HUDEP-2 (cell line): ENCODE measurements at regions not wholly inside any gene's neighbourhood (a gene's known extent, or its start where the extent isn't known, plus 50 kb on each side); places are given as distances from the start of the nearest gene placed in this dataset.
A peak's percentile ranks its signal among the peaks of the same experiment; 100 is the strongest.

Experiments used
- DNase-seq, 76 experiments: peaks; one replicate each; lab custom pipeline; 2025; ENCODE audit not compliant: unreplicated experiment in 76 of 76; lab: John Stamatoyannopoulos, UW

- no peak for DNase-seq
Observed at GRCh38 chr12:93042283-93042682, 113.2 kb upstream of the EEA1 start.

DNA sequence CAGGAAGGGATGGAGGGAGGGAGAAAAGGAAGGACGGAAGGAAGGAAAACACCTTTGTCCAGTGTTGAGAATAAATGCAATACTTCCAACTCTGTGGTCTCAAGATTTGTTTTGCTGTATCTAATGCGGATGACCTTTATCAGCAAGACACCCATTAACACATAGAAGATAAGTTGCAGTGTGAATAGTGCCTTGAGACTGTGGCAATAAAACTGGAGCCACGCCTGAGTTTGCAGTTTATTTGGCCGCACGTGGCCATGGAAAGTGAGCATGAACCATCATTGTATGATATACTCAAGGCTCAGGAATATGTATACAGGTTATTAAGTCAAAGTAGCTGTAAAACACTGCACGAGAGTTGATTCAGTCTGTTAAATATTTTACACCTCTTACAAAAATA is 113.6 kb upstream of the EEA1 start:
- no peak for DNase-seq

DNA sequence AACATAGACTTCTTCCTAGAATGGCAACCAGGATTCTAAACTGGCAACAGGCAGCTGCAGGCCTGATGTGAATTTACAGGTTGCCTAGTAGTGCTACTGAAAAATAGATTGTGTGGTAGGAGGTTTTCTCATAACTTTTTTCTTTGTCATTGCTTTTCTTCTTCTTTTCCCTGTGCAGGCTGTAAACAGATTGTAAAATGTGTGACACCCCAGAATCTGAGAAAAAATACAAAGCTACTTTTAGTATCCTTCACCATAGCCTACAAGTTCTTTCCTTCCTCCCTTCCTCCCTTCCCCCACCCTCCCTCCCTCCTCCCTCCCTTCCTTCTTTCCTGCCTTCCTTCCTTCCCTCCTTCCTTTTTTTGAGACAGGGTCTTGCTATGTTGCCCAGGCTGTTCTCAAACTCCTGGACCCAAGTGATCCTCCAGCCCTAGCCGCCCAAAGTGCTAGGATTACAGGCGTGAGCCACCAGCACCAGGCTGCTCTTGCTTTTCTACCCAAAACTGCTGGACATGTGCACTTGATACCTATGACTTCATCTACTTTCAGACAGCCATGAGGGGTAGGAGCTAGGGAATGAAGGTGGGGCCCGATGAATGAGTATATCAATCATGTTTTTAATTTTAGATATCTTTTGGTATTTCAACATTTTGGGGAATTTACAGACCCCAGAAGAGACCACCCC is 114.2 kb upstream of the EEA1 start:
- DNase-seq = no peak

GRCh38 chr12:93043877-93044209 is 114.7 kb upstream of the EEA1 start:
- no peak for DNase-seq

DNA sequence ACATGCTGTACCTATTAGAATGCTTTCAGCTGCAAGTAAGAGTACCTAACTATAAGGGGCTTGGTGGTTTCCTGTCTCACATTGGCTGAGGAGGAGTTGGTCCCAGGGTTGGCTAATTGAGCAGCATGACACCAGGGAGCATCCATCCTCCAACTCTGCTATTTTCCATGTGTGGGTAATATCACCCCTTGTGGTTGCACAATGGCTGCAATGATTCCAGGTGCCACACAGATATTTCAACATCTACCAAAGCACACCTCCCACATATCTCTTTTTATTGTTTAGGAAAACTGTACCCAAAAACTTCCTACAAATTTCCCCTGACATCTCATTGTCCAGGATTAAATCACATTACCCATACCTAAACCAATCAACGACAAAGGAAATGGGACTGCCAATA is 118.0 kb upstream of the EEA1 start:
- no peak for DNase-seq

- DNase-seq = no peak
Observed at GRCh38 chr12:93048656-93049055, 119.6 kb upstream of the EEA1 start.

DNA sequence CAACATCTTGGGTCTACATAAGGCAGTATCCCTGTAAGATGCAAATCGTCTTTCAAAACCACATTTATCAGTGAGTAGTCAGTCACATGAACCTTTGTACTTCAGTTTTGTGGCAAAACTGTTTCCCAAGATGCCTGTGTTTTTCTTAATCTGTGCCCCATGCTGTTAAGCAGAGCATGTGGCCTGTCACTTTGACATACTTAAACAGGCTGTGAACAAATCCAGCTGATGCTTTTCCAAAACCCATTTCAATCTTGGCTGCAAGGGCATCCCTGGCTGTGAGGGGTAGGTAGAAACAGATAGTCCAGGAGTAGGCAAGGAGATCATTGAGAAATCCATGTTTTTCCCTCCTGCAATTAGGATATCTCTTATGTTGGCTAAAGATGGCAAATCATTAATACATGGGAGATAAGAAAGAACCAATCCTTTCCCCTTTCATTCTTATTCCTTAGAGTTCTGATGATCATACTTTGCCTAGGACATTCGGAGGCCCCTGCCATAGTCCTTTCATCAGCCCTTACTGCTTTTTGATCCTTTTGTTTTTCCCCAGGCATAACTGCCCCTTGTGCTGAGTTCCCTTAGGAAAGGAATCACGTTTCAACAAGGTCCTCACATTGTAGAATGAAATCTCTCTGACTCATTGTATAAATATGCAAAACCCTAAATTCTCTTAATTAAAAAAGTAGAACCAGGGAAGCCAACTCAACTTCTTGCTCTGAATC is 121.1 kb upstream of the EEA1 start:
- no peak for DNase-seq

- no peak for DNase-seq
Observed at GRCh38 chr12:93050748-93051081, 121.6 kb upstream of the EEA1 start.

GRCh38 chr12:93054021-93054420 is 124.9 kb upstream of the EEA1 start:
- no peak for DNase-seq

- DNase-seq = no peak
Observed at GRCh38 chr12:93055221-93055620, 126.1 kb upstream of the EEA1 start.

DNA sequence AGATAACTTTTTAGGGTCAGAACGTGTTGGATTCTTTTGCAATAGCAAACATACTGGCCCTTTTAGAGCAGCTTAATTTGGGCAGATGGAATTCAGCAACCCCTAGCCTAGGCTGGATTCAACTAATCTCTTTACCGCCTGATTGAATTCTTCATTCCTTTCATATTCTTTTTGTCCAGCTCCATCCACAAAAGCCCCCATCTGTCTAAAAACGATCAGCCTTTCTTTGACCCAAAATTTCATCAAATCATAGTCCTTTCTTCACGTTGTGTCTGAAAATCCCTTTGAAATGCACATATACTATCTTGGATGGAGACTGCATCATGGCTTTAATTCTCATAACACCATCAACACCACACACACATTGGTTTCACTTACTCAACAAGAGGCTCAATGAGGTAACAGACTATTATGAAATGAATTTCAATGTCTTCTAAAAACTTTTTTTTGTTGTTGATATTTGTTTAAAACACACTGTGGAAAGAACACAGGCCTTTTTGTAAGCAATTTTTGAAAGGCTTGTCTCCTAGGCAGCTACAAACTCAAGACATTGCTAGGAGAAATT is 128.0 kb upstream of the EEA1 start:
- DNase-seq = no peak

DNA sequence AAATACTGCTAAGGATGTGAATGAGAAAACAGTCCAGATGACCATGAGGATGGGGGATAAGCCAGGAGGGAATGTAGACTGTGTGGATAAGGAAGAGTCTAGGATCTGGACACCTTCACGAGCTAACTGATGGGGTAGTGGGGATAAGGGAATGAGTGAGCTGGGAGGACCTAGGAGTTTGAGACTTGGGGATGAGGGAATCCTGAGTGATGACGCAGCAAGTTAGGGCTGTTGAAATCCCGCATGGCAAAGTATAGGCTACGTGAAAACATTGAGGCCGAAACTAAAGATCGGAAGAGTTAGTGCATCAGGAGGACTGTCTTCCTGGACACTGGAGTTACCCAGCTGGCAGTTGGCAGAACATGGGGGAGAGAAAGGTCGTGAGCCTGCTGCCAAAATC is 129.2 kb upstream of the EEA1 start:
- DNase-seq = no peak

DNA sequence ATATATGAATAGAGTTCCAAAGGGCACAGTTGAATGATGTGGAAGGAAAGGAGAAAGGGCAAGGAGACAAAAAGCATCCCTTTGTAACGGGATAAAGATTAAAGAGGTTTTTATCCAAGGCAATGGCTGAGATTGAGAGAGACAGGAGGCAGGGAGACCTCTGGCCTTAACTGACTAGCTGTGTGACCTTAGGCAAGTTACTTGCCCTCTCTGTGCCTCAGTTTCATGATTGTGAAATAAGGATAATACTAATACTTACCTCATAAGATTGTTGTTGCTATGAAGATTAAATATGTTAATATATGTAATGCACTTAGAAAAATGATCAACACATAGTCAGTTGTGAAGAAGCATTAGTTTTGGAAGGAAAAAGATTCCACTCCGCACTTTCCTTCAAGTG is 130.2 kb upstream of the EEA1 start:
- no peak for DNase-seq

DNA sequence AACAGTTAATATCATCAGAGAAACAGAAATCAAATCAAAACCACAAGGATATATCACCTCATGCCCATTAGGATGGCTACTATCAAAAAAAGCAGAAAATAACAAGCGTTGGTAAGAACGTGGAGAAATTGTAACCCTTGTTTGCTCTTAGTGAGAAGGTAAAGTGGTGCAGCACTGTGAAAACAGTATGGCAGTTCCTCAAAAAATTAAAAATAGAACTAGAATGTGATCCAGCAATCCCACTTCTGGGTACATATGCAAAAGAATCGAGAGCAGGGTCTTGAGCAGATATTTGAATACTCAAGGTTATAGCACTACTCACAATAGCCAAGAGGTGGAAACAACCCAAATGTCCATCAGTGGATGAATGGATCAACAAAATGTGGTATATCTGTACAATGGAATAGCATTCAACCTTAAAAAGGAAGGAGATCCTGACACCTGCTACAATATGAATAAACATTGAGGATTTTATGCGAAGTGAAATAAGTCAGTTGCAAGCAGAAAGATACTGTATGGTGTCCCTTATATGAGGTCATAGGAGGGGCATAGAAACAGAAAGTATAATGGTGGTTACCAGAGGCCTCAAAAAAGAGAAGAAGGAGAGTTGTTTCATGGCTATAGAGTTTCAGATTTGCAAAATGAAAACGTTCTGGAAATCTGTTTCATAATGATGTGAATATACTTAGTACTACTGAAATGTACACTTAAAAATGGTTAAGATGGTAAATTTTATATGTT is 131.0 kb upstream of the EEA1 start:
- no peak for DNase-seq

- DNase-seq = peak in 1 of 76 experiments; percentile 10
Observed at GRCh38 chr12:93060666-93061472, 131.8 kb upstream of the EEA1 start.

GRCh38 chr12:93061473-93062419 is 132.7 kb upstream of the EEA1 start:
- no peak for DNase-seq

GRCh38 chr12:93065896-93066295 is 136.8 kb upstream of the EEA1 start:
- no peak for DNase-seq

DNA sequence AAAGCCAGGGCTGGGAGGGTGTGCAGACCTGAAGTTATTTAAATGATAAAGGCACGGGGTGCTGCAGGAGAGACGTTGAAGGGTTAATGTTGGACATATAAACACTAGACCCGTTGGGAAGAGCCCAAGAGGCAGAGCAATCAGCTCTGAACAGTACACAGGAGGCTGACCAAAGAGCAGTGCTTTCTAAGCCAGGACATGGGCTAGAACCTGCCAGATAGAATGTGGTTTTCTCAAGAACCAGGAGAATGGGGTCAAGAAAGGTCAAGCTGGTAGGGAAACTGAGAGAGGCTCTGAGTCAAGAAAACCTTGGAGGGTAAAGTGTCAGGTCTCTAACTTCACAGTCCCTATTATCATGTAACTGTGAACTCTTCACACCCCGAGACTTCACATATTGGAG is 143.2 kb upstream of the EEA1 start:
- DNase-seq = no peak

DNA sequence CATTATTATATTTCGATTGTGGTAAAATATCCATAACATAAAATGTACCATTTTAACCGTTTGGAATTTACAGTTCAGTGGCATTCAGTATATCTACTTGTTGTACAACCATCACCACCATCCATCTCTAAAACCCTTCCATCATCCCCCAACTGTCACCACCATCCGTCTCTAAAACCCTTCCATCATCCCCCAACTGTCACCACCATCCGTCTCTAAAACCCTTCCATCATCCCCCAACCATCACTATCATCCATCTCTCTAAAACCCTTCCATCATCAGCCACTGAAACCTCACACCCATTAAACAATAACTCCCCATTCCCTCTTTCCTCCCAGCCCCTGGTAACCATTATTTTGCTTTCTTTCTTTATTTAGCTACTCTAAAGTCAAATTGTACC is 144.2 kb upstream of the EEA1 start:
- no peak for DNase-seq

GRCh38 chr12:93078059-93078458 is 149.0 kb upstream of the EEA1 start:
- DNase-seq = no peak
